NCI-H1105 (cell line): ENCODE measurements at regions not wholly inside any gene's neighbourhood (a gene's known extent, or its start where the extent isn't known, plus 50 kb on each side); places are given as distances from the start of the nearest gene placed in this dataset.

Experiments
- DNase-seq: peaks from one replicate; lab custom pipeline; 2025; lab: John Stamatoyannopoulos, UW

DNA sequence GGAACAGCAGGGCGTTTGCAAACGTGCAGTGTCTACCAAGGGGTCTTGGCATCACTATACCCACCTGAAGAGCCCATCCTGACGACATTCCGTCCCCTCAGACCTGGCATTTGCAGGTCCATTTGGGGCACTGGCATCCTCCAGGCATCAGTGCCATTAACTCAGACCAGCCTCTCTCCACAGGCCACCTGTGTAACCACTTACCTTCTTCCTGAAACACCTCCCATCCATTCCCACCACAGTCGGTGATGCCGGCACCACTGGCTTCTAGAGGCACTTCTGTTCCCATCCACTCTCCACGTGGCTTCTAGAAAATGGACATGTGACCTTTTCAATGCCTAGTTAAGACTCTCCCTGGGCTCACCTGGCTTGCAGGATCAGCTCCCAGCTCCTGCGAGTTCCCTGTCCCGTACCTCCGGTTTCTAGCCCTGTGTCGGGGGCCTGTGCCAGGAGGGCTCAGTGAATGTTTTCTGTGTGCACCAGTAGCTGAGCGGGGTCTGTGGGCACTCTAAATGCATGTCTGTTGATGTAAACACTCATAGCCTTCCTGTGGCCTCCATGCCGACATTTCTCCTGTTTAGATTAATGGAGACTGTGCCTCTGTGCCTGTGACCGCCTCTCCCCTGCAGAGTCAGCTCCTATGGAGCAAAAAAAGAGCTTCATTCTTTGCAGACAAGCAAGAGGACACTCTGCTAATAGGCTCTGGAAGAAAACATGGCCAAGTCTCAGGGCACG lies 458.0 kb upstream of the HS6ST1 start:
- no peak for DNase-seq

- no peak for DNase-seq
Observed at GRCh38 chr2:128777196-128778035, 458.7 kb upstream of the HS6ST1 start.

DNA sequence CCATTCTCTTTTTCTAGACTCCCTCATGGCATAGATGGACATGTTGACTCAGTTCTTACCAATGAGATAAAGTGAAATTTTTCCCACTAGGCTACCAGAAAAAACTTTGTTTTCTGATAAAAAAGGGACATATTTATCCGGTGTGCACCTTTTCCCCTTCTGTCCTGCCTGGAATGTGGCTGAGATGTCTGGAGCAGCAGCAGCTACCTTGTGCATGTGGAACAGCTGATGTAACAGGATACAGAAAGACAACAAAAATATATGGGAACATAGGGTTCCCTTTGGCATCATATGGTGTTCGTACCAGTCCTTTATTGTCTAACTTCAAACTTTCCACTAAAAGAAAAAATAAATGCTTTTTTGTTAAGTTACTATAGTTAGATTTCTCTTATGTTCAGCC lies 460.2 kb upstream of the HS6ST1 start:
- no peak for DNase-seq

DNA sequence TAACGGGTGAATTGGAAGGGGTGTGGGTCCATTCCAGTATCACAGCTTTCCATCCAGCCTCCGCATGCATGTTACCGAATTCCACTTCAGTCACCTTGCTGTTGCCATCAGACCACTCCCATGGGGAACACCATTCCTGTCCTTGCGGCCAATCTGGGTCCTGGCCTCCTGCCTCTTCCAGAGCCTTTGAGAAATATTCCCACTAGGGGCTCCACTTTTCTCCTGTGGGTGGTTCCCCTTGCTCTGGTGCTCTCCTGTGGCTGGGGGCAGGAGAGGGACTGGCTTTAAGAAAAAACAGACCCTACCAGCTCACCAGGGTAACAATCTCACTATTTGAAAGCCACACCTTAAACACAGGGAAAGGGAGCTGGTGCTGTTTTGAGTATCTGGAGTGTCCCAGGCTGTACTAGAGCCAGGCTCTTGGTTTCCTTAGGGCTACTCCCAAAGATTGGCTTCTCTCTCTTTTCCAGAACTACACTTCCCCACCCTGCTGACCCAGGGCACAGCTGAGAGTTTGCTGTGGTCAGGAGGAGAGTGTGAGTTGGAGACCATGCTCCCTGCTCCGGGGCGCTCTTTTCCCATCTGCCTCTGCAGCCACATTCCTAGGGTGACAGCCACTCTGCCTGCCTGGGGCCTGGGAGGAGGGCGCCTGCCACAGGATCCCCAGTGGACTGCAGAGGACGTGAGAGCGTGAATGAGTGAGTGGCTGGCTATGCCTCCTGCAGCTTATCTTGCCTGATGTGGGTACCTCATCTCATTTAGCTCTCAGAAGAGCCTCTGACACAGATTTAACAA lies 460.8 kb upstream of the HS6ST1 start:
- DNase-seq = no peak

GRCh38 chr2:128780434-128781080 lies 461.9 kb upstream of the HS6ST1 start:
- no peak for DNase-seq

DNA sequence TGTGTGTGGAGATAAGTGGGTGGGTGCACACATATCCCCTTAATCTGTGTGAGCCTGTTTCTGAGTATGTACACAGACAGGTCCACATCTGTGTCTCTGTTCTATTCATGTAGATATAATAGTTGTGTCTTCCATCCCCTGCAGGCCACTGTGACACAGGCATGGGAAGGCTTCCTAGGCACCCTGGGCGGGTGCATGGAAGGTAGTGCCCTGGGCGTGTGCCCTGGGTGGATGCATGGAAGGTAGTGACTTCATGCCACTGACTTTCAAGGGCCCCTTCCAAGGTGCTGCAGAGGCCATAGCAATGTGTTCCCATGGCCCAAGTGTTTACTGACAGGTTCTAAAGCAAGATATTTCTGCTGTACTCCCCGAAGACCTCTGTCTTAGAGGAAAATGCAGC lies 462.5 kb upstream of the HS6ST1 start:
- no peak for DNase-seq

- no peak for DNase-seq
Observed at GRCh38 chr2:128781585-128782385, 463.1 kb upstream of the HS6ST1 start.

DNA sequence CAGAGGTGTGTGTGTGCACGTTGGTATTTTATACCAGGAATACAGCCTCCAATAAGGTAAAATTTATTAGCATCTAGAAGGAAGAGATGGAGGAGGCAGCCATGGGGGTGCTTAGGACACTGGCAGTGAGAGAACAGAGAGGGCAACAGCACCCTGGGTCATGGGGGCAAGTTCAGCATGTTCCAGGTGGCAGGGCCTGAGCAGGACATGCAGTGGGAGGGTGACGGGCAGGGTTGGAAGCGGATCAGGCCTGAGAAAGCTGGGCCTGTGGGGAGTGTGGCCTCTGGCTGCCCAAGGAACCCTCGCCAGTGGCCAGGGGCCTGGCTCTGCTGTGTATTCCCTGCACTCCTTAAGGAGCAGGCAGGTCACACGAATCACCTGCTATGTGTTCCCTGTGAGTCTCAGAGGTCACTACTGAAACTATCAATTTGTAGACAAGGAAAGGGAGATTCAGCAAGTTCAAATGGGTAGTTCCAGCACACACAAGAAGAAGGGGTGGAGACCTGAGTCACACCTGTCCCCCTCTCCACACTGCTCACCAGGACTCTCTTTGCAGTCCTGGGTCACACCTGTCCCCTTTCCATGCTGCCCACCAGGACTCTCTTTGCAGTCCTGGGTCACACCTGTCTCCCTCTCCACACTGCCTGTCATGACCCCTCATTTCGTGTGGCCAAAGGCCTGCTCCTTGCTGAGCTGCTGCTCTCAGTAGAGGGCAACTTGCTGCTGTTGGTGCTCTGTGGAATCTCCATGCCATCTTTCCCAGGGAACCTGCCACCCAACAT lies 463.9 kb upstream of the HS6ST1 start:
- DNase-seq = no peak

DNA sequence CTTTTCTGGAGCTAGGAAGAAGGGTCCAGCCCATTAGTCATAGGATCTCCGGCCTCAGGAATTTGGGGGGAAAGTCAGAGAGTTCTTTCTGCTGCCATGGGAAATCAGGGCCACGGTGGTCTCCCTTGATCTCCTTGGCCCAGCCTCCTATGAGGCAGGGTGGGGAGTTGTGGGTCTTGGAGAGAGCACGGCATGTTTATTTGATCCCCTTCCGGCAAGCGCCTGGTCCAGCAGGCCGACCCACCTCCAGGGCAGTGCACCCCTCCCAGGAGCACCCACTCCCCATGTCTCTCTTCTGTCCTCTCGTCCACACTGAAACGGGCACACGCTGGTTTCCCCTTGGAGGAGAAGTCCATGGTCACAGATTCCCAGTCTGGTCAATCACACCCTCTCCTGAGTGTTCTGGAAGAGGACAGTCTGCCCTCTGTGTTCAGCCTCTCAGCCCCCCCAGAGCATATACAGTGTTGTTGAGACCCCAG lies 464.6 kb upstream of the HS6ST1 start:
- no peak for DNase-seq

DNA sequence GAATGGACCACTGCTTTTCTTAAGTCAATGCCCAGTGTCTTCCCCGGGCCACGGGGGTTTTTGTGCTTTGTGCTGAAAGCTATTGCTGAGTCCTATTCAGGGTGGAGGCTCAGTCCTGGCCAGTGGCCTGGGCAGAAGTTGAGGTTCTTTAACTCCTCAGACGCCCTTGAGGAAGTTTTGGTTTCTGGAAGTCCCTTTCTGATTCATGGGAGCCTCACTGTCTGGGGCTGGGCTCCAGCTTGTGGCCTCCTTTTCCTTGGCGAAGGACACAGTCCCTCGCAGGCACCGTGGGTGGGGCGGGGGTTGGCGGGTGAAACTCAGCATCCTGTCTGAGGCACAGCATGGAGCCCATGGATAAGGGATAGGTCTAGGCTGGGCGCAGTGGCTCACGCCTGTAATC lies 465.2 kb upstream of the HS6ST1 start:
- no peak for DNase-seq

DNA sequence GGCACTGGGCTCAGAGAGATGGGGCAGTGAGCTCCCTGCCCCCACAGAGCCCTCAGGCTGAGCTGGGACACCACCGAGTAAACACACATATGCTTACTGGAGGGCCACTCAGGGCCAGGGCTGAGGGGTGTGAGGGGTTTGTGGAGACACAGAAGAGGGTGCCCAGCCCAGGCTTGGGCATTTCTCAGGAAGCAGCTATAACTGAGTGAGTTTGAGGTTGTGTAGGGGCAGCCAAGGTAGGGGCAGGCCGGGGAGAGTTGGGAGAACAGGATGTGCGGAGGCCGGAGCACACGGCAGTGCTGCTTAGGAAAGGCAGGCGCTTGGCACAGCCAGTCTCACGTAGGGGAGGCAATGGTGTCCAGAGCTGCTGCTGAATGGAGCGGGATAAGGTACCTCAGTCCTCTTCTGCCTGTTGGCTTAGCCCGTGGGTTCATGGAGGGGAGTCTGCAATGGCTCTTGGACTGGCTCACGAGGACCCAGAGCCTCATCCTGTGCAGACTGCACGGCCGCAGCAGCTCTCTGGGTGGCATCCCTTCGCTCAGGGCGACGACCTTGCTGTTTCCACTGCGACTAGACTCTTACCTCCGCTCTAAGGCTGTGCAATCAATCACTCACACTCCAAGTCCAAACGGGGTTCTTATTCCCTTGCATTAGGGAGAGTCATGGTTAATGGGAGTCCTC lies 466.1 kb upstream of the HS6ST1 start:
- DNase-seq = no peak

GRCh38 chr2:128786316-128786715 lies 467.6 kb upstream of the HS6ST1 start:
- no peak for DNase-seq

GRCh38 chr2:128786741-128787478 lies 468.2 kb upstream of the HS6ST1 start:
- no peak for DNase-seq

- no peak for DNase-seq
Observed at GRCh38 chr2:128787616-128788015, 468.9 kb upstream of the HS6ST1 start.

GRCh38 chr2:128788636-128789220 lies 470.1 kb upstream of the HS6ST1 start:
- DNase-seq = no peak

DNA sequence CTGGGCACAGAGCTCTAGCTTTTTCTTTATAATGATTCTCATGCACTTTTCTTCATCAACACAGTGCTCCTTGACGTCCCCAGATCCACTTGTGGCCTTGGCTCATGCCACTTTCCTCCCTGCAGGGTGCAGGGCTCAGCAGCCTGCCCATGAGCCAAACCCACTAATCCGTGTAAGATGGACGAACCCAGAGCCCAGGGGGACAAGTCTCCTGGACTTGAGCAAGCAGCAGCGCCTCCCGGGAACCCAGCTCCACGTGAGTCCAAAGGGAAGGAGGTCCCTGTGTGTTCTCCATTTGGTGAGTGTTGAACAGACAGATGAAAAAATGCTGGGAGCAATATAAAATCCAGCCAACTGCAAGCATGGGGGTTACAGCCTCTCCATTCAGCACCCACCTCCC lies 470.6 kb upstream of the HS6ST1 start:
- no peak for DNase-seq

- no peak for DNase-seq
Observed at GRCh38 chr2:128789776-128790455, 471.2 kb upstream of the HS6ST1 start.

GRCh38 chr2:128790541-128791001 lies 471.9 kb upstream of the HS6ST1 start:
- no peak for DNase-seq
